WTC11 (cell line): ENCODE measurements at regions not wholly inside any gene's neighbourhood (a gene's known extent, or its start where the extent isn't known, plus 50 kb on each side); places are given as distances from the start of the nearest gene placed in this dataset.

Source experiments
- ATAC-seq: fragments of 200-7000 bp; cut with Tn5 transposase; 2 replicates; pipeline ENCODE4 v1.10.0; 2021; ENCODE audit warnings: mild to moderate bottlenecking, moderate library complexity
- CTCF ChIA-PET: fragments of 300-600 bp; sonication (Branson Sonifier 250); formaldehyde crosslinking; loops from one replicate; lab custom pipeline; 2021; ENCODE audit warnings: antibody characterized with exemption; lab: Charles Lee
- POLR2A ChIA-PET: fragments of 350-600 bp; sonication (Branson Sonifier 250); formaldehyde crosslinking; loops from one replicate; lab custom pipeline; 2021; ENCODE audit warnings: antibody characterized with exemption; lab: Charles Lee
- DNase-seq: peaks from one replicate; pipeline ENCODE4 v3.0.0; 2021; ENCODE audit warnings: low spot score
- H3K27ac Mint-ChIP-seq: 2 replicates; pipeline ENCODE4 v1.8.0; 2021; ENCODE audit warnings: mixed read lengths
- H3K27me3 Mint-ChIP-seq: 2 replicates; pipeline ENCODE4 v1.8.0; 2021; ENCODE audit warnings: low read depth, mild to moderate bottlenecking, moderate library complexity, mixed read lengths
- H3K36me3 Mint-ChIP-seq: 2 replicates; pipeline ENCODE4 v1.8.0; 2021; ENCODE audit warnings: mixed read lengths
- H3K4me1 Mint-ChIP-seq: 2 replicates; pipeline ENCODE4 v1.8.0; 2022; ENCODE audit warnings: mixed read lengths
- H3K4me3 Mint-ChIP-seq: 2 replicates; pipeline ENCODE4 v1.8.0; 2021; ENCODE audit warnings: mild to moderate bottlenecking, moderate library complexity, mixed read lengths
- H3K9me3 Mint-ChIP-seq: 2 replicates; pipeline ENCODE4 v1.8.0; 2021; ENCODE audit warnings: mixed read lengths
- CBFB ChIP-seq: sonication (generic); formaldehyde crosslinking; IDR thresholded peaks from 2 replicates; pipeline ENCODE4 v1.8.1; 2022; ENCODE audit warnings: mild to moderate bottlenecking, low read depth, missing genetic modification reagents
- CREM ChIP-seq: sonication (generic); formaldehyde crosslinking; IDR thresholded peaks from 2 replicates; pipeline ENCODE4 v1.8.1; 2022; ENCODE audit warnings: mild to moderate bottlenecking, missing genetic modification reagents, moderate library complexity
- ERG ChIP-seq: fragments of 250-450 bp; sonication (Bioruptor Pico); IDR thresholded peaks from 2 replicates; pipeline ENCODE4 v1.8.0; 2021; ENCODE audit warnings: mild to moderate bottlenecking
- ETV6 ChIP-seq: sonication (generic); formaldehyde crosslinking; IDR thresholded peaks from 2 replicates; pipeline ENCODE4 v1.8.1; 2022; ENCODE audit warnings: mild to moderate bottlenecking, missing genetic modification reagents
- FOXJ3 ChIP-seq: sonication (generic); formaldehyde crosslinking; IDR thresholded peaks from 2 replicates; pipeline ENCODE4 v1.9.0; 2021; ENCODE audit warnings: missing genetic modification reagents, mild to moderate bottlenecking, borderline replicate concordance
- FOXK1 ChIP-seq: sonication (generic); formaldehyde crosslinking; IDR thresholded peaks from 2 replicates; pipeline ENCODE4 v1.8.0; 2022; ENCODE audit warnings: mild to moderate bottlenecking, moderate library complexity, missing genetic modification reagents
- GRHL2 ChIP-seq: fragments of 250-450 bp; sonication (Bioruptor Pico); IDR thresholded peaks from 2 replicates; pipeline ENCODE4 v1.8.0; 2022; ENCODE audit warnings: mild to moderate bottlenecking, moderate library complexity; ENCODE audit not compliant: insufficient replicate concordance, severe bottlenecking
- NR1H2 ChIP-seq: sonication (generic); formaldehyde crosslinking; IDR thresholded peaks from 2 replicates; pipeline ENCODE4 v1.9.0; 2021; ENCODE audit warnings: mild to moderate bottlenecking, moderate library complexity, missing genetic modification reagents
- RELA ChIP-seq: sonication (generic); formaldehyde crosslinking; IDR thresholded peaks from 2 replicates; pipeline ENCODE4 v1.8.1; 2022; ENCODE audit warnings: missing genetic modification reagents, mild to moderate bottlenecking, borderline replicate concordance
- RORB ChIP-seq: fragments of 250-450 bp; sonication (Bioruptor Pico); IDR thresholded peaks from 2 replicates; pipeline ENCODE4 v1.9.0; 2021; ENCODE audit warnings: mild to moderate bottlenecking
- TEAD4 ChIP-seq: sonication (generic); formaldehyde crosslinking; IDR thresholded peaks from 2 replicates; pipeline ENCODE4 v1.8.0; 2022; ENCODE audit warnings: mild to moderate bottlenecking, missing genetic modification reagents
- USF1 ChIP-seq: sonication (generic); formaldehyde crosslinking; IDR thresholded peaks from 2 replicates; pipeline ENCODE4 v1.8.0; 2022; ENCODE audit warnings: mild to moderate bottlenecking, missing genetic modification reagents
- ZNF219 ChIP-seq: sonication (generic); formaldehyde crosslinking; IDR thresholded peaks from 2 replicates; pipeline ENCODE4 v1.8.0; 2023; ENCODE audit warnings: missing genetic modification reagents, mild to moderate bottlenecking, borderline replicate concordance
- TF ChIP-seq, protein P1 (sequence below): sonication (generic); formaldehyde crosslinking; IDR thresholded peaks from 2 replicates; pipeline ENCODE4 v1.8.1; 2023; ENCODE audit warnings: mild to moderate bottlenecking, missing genetic modification reagents, moderate library complexity
- TF ChIP-seq, protein P2 (sequence below): sonication (generic); formaldehyde crosslinking; IDR thresholded peaks from 2 replicates; pipeline ENCODE4 v1.8.0; 2022; ENCODE audit warnings: missing genetic modification reagents
- TF ChIP-seq, protein P3 (sequence below): sonication (generic); formaldehyde crosslinking; IDR thresholded peaks from 2 replicates; pipeline ENCODE4 v1.8.1; 2023; ENCODE audit warnings: mild to moderate bottlenecking, missing genetic modification reagents
- TF ChIP-seq, protein P4 (sequence below): fragments of 250-450 bp; sonication (Bioruptor Pico); IDR thresholded peaks from 2 replicates; pipeline ENCODE4 v1.9.0; 2021; ENCODE audit warnings: moderate library complexity, mild to moderate bottlenecking, inconsistent platforms, borderline replicate concordance
- TF ChIP-seq, protein P5 (sequence below): sonication (generic); formaldehyde crosslinking; IDR thresholded peaks from 2 replicates; pipeline ENCODE4 v1.8.1; 2023; ENCODE audit warnings: mild to moderate bottlenecking, missing genetic modification reagents, borderline replicate concordance

DNA sequence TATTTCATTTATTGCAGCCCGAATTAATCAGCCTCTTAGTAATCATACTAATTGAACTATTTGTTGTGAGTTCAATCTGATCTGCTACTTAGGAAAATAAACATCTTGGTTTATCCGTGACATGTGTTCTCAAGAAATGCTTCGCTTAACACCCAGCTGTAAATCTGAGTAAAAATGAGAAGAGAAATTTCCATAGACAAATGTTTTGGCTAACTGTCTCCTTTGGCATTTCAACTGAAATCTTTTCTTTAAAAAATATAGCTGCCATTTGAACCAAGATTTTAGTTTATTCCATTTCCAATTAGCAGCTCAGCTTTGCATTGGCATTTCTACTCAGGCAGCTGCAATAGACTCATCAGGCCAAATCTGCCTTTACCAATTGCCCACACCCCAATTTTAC is 180.5 kb upstream of the PTER start:
- POLR2A ChIA-PET, result no interaction called here
- peaks cover 57% of the 10 kb centered on the region for H3K36me3 Mint-ChIP-seq
- DNase-seq, result no peak
- H3K4me1 Mint-ChIP-seq, result no peaks in the 10 kb centered on the region
- TF ChIP-seq, protein P1, sequence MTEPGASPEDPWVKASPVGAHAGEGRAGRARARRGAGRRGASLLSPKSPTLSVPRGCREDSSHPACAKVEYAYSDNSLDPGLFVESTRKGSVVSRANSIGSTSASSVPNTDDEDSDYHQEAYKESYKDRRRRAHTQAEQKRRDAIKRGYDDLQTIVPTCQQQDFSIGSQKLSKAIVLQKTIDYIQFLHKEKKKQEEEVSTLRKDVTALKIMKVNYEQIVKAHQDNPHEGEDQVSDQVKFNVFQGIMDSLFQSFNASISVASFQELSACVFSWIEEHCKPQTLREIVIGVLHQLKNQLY (CRISPR knock-in tag), result no peak
- TF ChIP-seq RELA (CRISPR knock-in tag) (no peak), CBFB (CRISPR knock-in tag) (no peak), CREM (no peak), RORB (CRISPR knock-in tag) (no peak), FOXJ3 (CRISPR knock-in tag) (no peak), GRHL2 (CRISPR knock-in tag) (no peak), USF1 (CRISPR knock-in tag) (no peak), NR1H2 (no peak), ERG (CRISPR knock-in tag) (no peak), ZNF219 (CRISPR knock-in tag) (no peak), FOXK1 (no peak), TEAD4 (no peak), ETV6 (CRISPR knock-in tag) (no peak)
- TF ChIP-seq, protein P2, sequence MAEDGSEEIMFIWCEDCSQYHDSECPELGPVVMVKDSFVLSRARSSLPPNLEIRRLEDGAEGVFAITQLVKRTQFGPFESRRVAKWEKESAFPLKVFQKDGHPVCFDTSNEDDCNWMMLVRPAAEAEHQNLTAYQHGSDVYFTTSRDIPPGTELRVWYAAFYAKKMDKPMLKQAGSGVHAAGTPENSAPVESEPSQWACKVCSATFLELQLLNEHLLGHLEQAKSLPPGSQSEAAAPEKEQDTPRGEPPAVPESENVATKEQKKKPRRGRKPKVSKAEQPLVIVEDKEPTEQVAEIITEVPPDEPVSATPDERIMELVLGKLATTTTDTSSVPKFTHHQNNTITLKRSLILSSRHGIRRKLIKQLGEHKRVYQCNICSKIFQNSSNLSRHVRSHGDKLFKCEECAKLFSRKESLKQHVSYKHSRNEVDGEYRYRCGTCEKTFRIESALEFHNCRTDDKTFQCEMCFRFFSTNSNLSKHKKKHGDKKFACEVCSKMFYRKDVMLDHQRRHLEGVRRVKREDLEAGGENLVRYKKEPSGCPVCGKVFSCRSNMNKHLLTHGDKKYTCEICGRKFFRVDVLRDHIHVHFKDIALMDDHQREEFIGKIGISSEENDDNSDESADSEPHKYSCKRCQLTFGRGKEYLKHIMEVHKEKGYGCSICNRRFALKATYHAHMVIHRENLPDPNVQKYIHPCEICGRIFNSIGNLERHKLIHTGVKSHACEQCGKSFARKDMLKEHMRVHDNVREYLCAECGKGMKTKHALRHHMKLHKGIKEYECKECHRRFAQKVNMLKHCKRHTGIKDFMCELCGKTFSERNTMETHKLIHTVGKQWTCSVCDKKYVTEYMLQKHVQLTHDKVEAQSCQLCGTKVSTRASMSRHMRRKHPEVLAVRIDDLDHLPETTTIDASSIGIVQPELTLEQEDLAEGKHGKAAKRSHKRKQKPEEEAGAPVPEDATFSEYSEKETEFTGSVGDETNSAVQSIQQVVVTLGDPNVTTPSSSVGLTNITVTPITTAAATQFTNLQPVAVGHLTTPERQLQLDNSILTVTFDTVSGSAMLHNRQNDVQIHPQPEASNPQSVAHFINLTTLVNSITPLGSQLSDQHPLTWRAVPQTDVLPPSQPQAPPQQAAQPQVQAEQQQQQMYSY, result no peak
- TF ChIP-seq, protein P3, sequence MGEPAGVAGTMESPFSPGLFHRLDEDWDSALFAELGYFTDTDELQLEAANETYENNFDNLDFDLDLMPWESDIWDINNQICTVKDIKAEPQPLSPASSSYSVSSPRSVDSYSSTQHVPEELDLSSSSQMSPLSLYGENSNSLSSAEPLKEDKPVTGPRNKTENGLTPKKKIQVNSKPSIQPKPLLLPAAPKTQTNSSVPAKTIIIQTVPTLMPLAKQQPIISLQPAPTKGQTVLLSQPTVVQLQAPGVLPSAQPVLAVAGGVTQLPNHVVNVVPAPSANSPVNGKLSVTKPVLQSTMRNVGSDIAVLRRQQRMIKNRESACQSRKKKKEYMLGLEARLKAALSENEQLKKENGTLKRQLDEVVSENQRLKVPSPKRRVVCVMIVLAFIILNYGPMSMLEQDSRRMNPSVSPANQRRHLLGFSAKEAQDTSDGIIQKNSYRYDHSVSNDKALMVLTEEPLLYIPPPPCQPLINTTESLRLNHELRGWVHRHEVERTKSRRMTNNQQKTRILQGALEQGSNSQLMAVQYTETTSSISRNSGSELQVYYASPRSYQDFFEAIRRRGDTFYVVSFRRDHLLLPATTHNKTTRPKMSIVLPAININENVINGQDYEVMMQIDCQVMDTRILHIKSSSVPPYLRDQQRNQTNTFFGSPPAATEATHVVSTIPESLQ (CRISPR knock-in tag), result no peak
- TF ChIP-seq, protein P4, sequence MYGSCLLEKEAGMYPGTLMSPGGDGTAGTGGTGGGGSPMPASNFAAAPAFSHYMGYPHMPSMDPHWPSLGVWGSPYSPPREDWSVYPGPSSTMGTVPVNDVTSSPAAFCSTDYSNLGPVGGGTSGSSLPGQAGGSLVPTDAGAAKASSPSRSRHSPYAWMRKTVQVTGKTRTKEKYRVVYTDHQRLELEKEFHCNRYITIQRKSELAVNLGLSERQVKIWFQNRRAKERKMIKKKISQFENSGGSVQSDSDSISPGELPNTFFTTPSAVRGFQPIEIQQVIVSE (CRISPR knock-in tag), result no peak
- TF ChIP-seq, protein P5, sequence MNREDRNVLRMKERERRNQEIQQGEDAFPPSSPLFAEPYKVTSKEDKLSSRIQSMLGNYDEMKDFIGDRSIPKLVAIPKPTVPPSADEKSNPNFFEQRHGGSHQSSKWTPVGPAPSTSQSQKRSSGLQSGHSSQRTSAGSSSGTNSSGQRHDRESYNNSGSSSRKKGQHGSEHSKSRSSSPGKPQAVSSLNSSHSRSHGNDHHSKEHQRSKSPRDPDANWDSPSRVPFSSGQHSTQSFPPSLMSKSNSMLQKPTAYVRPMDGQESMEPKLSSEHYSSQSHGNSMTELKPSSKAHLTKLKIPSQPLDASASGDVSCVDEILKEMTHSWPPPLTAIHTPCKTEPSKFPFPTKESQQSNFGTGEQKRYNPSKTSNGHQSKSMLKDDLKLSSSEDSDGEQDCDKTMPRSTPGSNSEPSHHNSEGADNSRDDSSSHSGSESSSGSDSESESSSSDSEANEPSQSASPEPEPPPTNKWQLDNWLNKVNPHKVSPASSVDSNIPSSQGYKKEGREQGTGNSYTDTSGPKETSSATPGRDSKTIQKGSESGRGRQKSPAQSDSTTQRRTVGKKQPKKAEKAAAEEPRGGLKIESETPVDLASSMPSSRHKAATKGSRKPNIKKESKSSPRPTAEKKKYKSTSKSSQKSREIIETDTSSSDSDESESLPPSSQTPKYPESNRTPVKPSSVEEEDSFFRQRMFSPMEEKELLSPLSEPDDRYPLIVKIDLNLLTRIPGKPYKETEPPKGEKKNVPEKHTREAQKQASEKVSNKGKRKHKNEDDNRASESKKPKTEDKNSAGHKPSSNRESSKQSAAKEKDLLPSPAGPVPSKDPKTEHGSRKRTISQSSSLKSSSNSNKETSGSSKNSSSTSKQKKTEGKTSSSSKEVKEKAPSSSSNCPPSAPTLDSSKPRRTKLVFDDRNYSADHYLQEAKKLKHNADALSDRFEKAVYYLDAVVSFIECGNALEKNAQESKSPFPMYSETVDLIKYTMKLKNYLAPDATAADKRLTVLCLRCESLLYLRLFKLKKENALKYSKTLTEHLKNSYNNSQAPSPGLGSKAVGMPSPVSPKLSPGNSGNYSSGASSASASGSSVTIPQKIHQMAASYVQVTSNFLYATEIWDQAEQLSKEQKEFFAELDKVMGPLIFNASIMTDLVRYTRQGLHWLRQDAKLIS (CRISPR knock-in tag), result no peak
- TF ChIP-seq, all 79 proteins: peak for 0
- peaks cover 5% of the 10 kb centered on the region for H3K27me3 Mint-ChIP-seq
- no peak overlapping the region for H3K27ac Mint-ChIP-seq
- CTCF ChIA-PET, result no interaction called here
- no peak for ATAC-seq
- H3K4me3 Mint-ChIP-seq, result no peak overlapping the region
- H3K9me3 Mint-ChIP-seq, result peaks cover 77% of the 10 kb centered on the region
